HCT116 (cell line): ENCODE measurements at regions not wholly inside any gene's neighbourhood (a gene's known extent, or its start where the extent isn't known, plus 50 kb on each side); places are given as distances from the start of the nearest gene placed in this dataset.

Experiments used
- ATAC-seq: fragments of 200-7000 bp; cut with Tn5 transposase; 2 replicates; pipeline ENCODE4 v1.9.1; 2020; ENCODE audit warnings: mild to moderate bottlenecking, moderate library complexity
- BruUV-seq: library from RNA; stranded (reverse); fragments of 400-500 nt; replicated peaks from 2 replicates; lab custom pipeline; 2021; lab: Mats Ljungman, UMichigan
- CTCF ChIA-PET: fragments of 300-600 bp; sonication (Branson Sonifier 250); formaldehyde crosslinking; loops from one replicate; lab custom pipeline; 2021; ENCODE audit warnings: antibody characterized with exemption; lab: Charles Lee
- POLR2A ChIA-PET: fragments of 300-600, 350-600 bp; sonication (Branson Sonifier 250); formaldehyde crosslinking; loops from one replicate; lab custom pipeline; 2021; ENCODE audit warnings: antibody characterized with exemption; lab: Charles Lee
- RAD21 ChIA-PET, 2 experiments: fragments of 300-600 bp; sonication (Branson Sonifier 250); formaldehyde crosslinking; loops; one replicate each; lab custom pipeline; 2023; ENCODE audit warnings: low total read pairs in 2 of 2; ENCODE audit not compliant: uncharacterized antibody in 2 of 2, unreplicated experiment in 2 of 2, low non-redundant PET in 1 of 2; lab: Charles Lee
- DNase-seq: peaks from one replicate; pipeline ENCODE4 v3.0.0-alpha.2; 2010; ENCODE audit warnings: low read depth, low spot score
- H2AFZ ChIP-seq: fragments of 200-600 bp; shearing (Covaris generic), sonication (generic); 2 replicates; pipeline ENCODE4 v1.6.1; 2017; ENCODE audit warnings: low read depth, mixed run types, mixed read lengths, antibody characterized with exemption, low read length; ENCODE audit not compliant: poor library complexity, severe bottlenecking
- H3K27ac ChIP-seq: 2 replicates; pipeline ENCODE4 v1.5.1; 2012; ENCODE audit warnings: low read depth, low read length
- H3K27me3 ChIP-seq: fragments of 200-600 bp; sonication (generic); 2 replicates; pipeline ENCODE4 v1.6.1; 2016; ENCODE audit warnings: mixed run types, low read length, mixed read lengths; ENCODE audit not compliant: insufficient read depth
- H3K36me3 ChIP-seq, 2 experiments: fragments of 200-500 bp in 1 of 2; fragments of 200-600 bp in 1 of 2; sonication (Bioruptor generic) in 1 of 2; sonication (generic) in 1 of 2; 2 replicates each; pipeline versions ENCODE4 v1.5.1 to v1.6.1; 2014 to 2016; ENCODE audit warnings: low read length in 2 of 2, inconsistent platforms in 1 of 2, mixed read lengths in 1 of 2, mixed run types in 1 of 2; ENCODE audit not compliant: insufficient read depth in 2 of 2, control insufficient read depth in 1 of 2
- H3K4me1 ChIP-seq, 2 experiments: fragments of 200-600 bp in 1 of 2; sonication (generic) in 1 of 2; 2 replicates each; pipeline versions ENCODE4 v1.5.1 to v1.6.1; 2012 to 2017; ENCODE audit warnings: low read length in 2 of 2, inconsistent platforms in 1 of 2, mild to moderate bottlenecking in 1 of 2, mixed read lengths in 1 of 2, mixed run types in 1 of 2, moderate library complexity in 1 of 2; ENCODE audit not compliant: insufficient read depth in 2 of 2, control insufficient read depth in 1 of 2
- H3K4me2 ChIP-seq: fragments of 200-600 bp; sonication (generic); 2 replicates; pipeline ENCODE4 v1.6.1; 2017; ENCODE audit warnings: mixed run types, low read length, mixed read lengths
- H3K4me3 ChIP-seq, 2 experiments: fragments of 200-600 bp in 1 of 2; sonication (generic) in 1 of 2; replicated peaks in 1 of 2; 2 replicates each; pipeline ENCODE4 v1.5.1; 2011 to 2016; ENCODE audit warnings: low read length in 2 of 2, control low read depth in 1 of 2, low read depth in 1 of 2, mild to moderate bottlenecking in 1 of 2, mixed read lengths in 1 of 2, mixed run types in 1 of 2
- H3K79me2 ChIP-seq: fragments of 200-600 bp; sonication (generic); 2 replicates; pipeline ENCODE4 v1.6.1; 2017; ENCODE audit warnings: mild to moderate bottlenecking, mixed run types, low read length, moderate library complexity, mixed read lengths; ENCODE audit not compliant: insufficient read depth
- H3K9ac ChIP-seq: fragments of 200-600 bp; sonication (generic); 2 replicates; pipeline ENCODE4 v1.6.1; 2016; ENCODE audit warnings: low read length, mixed read lengths
- H3K9me2 ChIP-seq: fragments of 200-600 bp; sonication (generic), shearing (Covaris generic); 2 replicates; pipeline ENCODE4 v1.6.1; 2017; ENCODE audit warnings: mixed run types, mild to moderate bottlenecking, moderate library complexity; ENCODE audit not compliant: insufficient read depth
- H3K9me3 ChIP-seq, 2 experiments: fragments of 200-500 bp in 1 of 2; fragments of 200-600 bp in 1 of 2; sonication (Bioruptor generic) in 1 of 2; sonication (generic) in 1 of 2; 2 replicates each; pipeline ENCODE4 v1.6.1; 2014 to 2017; ENCODE audit warnings: low read length in 2 of 2, mixed read lengths in 2 of 2, inconsistent platforms in 1 of 2, low read depth in 1 of 2, mild to moderate bottlenecking in 1 of 2, mixed run types in 1 of 2, moderate library complexity in 1 of 2; ENCODE audit not compliant: control insufficient read depth in 1 of 2, insufficient read depth in 1 of 2
- H4K20me1 ChIP-seq: fragments of 200-600 bp; sonication (generic), shearing (Covaris generic); 2 replicates; pipeline ENCODE4 v1.6.1; 2017; ENCODE audit warnings: mixed run types, mild to moderate bottlenecking, moderate library complexity; ENCODE audit not compliant: insufficient read depth
- ATF3 ChIP-seq: IDR thresholded peaks from 2 replicates; pipeline ENCODE4 v1.6.1; 2012
- CBX3 ChIP-seq: IDR thresholded peaks from 2 replicates; pipeline ENCODE4 v1.6.1; 2012; ENCODE audit warnings: low read depth
- CEBPB ChIP-seq: IDR thresholded peaks from 2 replicates; pipeline ENCODE4 v1.6.1; 2012; ENCODE audit warnings: low read depth
- EGR1 ChIP-seq: IDR thresholded peaks from 2 replicates; pipeline ENCODE4 v1.6.1; 2012; ENCODE audit warnings: low read depth
- ELF1 ChIP-seq: IDR thresholded peaks from 2 replicates; pipeline ENCODE4 v1.6.1; 2012; ENCODE audit warnings: low read depth, borderline replicate concordance
- EZH2 ChIP-seq: fragments of 200-600 bp; sonication (generic); IDR thresholded peaks from 2 replicates; pipeline ENCODE4 v1.6.1; 2017; ENCODE audit warnings: antibody characterized with exemption, mixed run types
- EZH2phosphoT487 ChIP-seq: fragments of 200-600 bp; IDR thresholded peaks from 2 replicates; pipeline ENCODE4 v1.6.1; 2018; ENCODE audit warnings: antibody characterized with exemption, borderline replicate concordance
- JUND ChIP-seq: IDR thresholded peaks from 2 replicates; pipeline ENCODE4 v1.6.1; 2012
- MAX ChIP-seq: IDR thresholded peaks from 2 replicates; pipeline ENCODE4 v1.6.1; 2012
- POLR2AphosphoS5 ChIP-seq: IDR thresholded peaks from 2 replicates; pipeline ENCODE4 v1.6.1; 2011; ENCODE audit warnings: mild to moderate bottlenecking, low read depth, low read length, moderate library complexity
- RAD21 ChIP-seq: IDR thresholded peaks from 2 replicates; pipeline ENCODE4 v1.6.1; 2012; ENCODE audit warnings: low read depth, mild to moderate bottlenecking
- SIN3A ChIP-seq: IDR thresholded peaks from 2 replicates; pipeline ENCODE4 v1.6.1; 2012; ENCODE audit warnings: low read depth
- SP1 ChIP-seq: IDR thresholded peaks from 2 replicates; pipeline ENCODE4 v1.6.1; 2012; ENCODE audit warnings: low read depth
- SRF ChIP-seq: IDR thresholded peaks from 2 replicates; pipeline ENCODE4 v1.6.1; 2012; ENCODE audit warnings: low read depth
- TCF7L2 ChIP-seq: IDR thresholded peaks from 2 replicates; pipeline ENCODE4 v1.7.0; 2011; ENCODE audit warnings: borderline replicate concordance, inconsistent platforms; ENCODE audit not compliant: insufficient read depth, insufficient read length; ENCODE audit errors: extremely low read depth
- YY1 ChIP-seq: IDR thresholded peaks from 2 replicates; pipeline ENCODE4 v1.6.1; 2011; ENCODE audit warnings: low read length, low read depth, moderate library complexity, mild to moderate bottlenecking; ENCODE audit not compliant: insufficient replicate concordance; ENCODE audit errors: extremely low read depth
- ZBTB33 ChIP-seq: IDR thresholded peaks from 2 replicates; pipeline ENCODE4 v1.6.1; 2011; ENCODE audit warnings: mild to moderate bottlenecking, low read length, moderate library complexity; ENCODE audit not compliant: insufficient replicate concordance; ENCODE audit errors: extremely low read depth
- ZFX ChIP-seq: fragments of 450-650 bp; IDR thresholded peaks from 2 replicates; pipeline ENCODE4 v1.6.1; 2017
- ZNF274 ChIP-seq: fragments of 200-500 bp; sonication (Bioruptor generic); IDR thresholded peaks from 2 replicates; pipeline ENCODE4 v1.6.1; 2014; ENCODE audit warnings: mild to moderate bottlenecking, low read depth, low read length, inconsistent platforms
- intact Hi-C: fragments of 100-400 bp; cut with micrococcal nuclease; formaldehyde crosslinking; loops from 2 replicates; pipeline ENCODE4 v1.10.0; 2022

GRCh38 chr2:61713457-61713856 lies 140.4 kb downstream of the FAM161A start:
- Histone ChIP-seq H3K36me3 (no peaks in the 10 kb centered on the region), H4K20me1 (no peaks in the 10 kb centered on the region), H3K79me2 (no peaks in the 10 kb centered on the region), H3K27ac (no peak overlapping the region), H3K9me2 (no peaks in the 10 kb centered on the region), H3K9ac (no peak overlapping the region), H3K27me3 (no peaks in the 10 kb centered on the region), H3K4me3 (no peak overlapping the region), H3K9me3 (no peaks in the 10 kb centered on the region), H2AFZ (no peak overlapping the region), H3K4me2 (no peak overlapping the region), H3K4me1 (peaks cover 0 to 8% of the 10 kb centered on the region in 2 experiments; a peak in 2 of 4 replicates)
- CTCF ChIA-PET = no interaction called here
- TF ChIP-seq RAD21 = no peak
- no peak for TF ChIP-seq EZH2phosphoT487
- TF ChIP-seq POLR2AphosphoS5 = no peak
- no peak for TF ChIP-seq JUND
- no peak for TF ChIP-seq ELF1
- TF ChIP-seq ZFX = no peak
- TF ChIP-seq EGR1 = no peak
- TF ChIP-seq ATF3 = no peak
- TF ChIP-seq ZNF274 = no peak
- no peak for TF ChIP-seq SP1
- TF ChIP-seq SIN3A = no peak
- TF ChIP-seq SRF = no peak
- no peak for TF ChIP-seq YY1
- no peak for TF ChIP-seq CEBPB
- POLR2A ChIA-PET = no interaction called here
- intact Hi-C loops = no loop called here
- no peak for ATAC-seq
- no TSS peak for BruUV-seq
- RAD21 ChIA-PET = no interaction called here
- DNase-seq = no peak

- Histone ChIP-seq H3K36me3 (no peaks in the 10 kb centered on the region), H3K4me1 (peaks cover 0 to 8% of the 10 kb centered on the region in 2 experiments; a peak in 2 of 4 replicates), H3K27ac (no peak overlapping the region), H3K4me2 (no peak overlapping the region), H3K9me2 (no peaks in the 10 kb centered on the region), H3K9me3 (no peaks in the 10 kb centered on the region), H3K79me2 (no peaks in the 10 kb centered on the region), H4K20me1 (no peaks in the 10 kb centered on the region), H2AFZ (no peak overlapping the region), H3K27me3 (no peaks in the 10 kb centered on the region), H3K4me3 (no peak overlapping the region), H3K9ac (no peak overlapping the region)
- ChIA-PET CTCF (no interaction called here), POLR2A (no interaction called here), RAD21 (no interaction called here)
- intact Hi-C loops = no loop called here
- TF ChIP-seq EZH2 = no peak
- no peak for TF ChIP-seq CBX3
- no peak for TF ChIP-seq RAD21
- no peak for TF ChIP-seq MAX
- TF ChIP-seq ZBTB33 = no peak
- TF ChIP-seq TCF7L2 = no peak
- TF ChIP-seq YY1 = no peak
- no TSS peak for BruUV-seq
- DNase-seq (no peak), ATAC-seq (no peak)
These were observed 141.8 kb downstream of the FAM161A start for GRCh38 chr2:61712060-61712459.
